Gastroesophageal sphincter (tissue), 3 donors: ENCODE measurements at regions not wholly inside any gene's neighbourhood (a gene's known extent, or its start where the extent isn't known, plus 50 kb on each side); places are given as distances from the start of the nearest gene placed in this dataset.

ENCODE experiments used
- EP300 ChIP-seq: sonication (generic); formaldehyde crosslinking; IDR thresholded peaks from one replicate; pipeline ENCODE4 v1.6.1; 2017; ENCODE audit warnings: antibody characterized with exemption, mild to moderate bottlenecking
- POLR2A ChIP-seq, 2 donors: fragments of 450-650 bp; IDR thresholded peaks; one replicate each; pipeline ENCODE4 v1.6.1; 2017; ENCODE audit warnings: antibody characterized with exemption in 2 of 2, mild to moderate bottlenecking in 2 of 2, moderate library complexity in 1 of 2
- POLR2AphosphoS5 ChIP-seq: sonication (generic); formaldehyde crosslinking; IDR thresholded peaks from one replicate; pipeline ENCODE4 v1.6.1; 2017; ENCODE audit warnings: antibody characterized with exemption
- TF ChIP-seq, protein P1 (sequence below), 4 experiments: fragments of 200-600 bp in 2 of 4; fragments of 450-650 bp in 2 of 4; sonication (generic) in 1 of 4; IDR thresholded peaks; one replicate each; pipeline ENCODE4 v1.5.1; 2017 to 2019; ENCODE audit warnings: antibody characterized with exemption in 4 of 4, mild to moderate bottlenecking in 2 of 4, moderate library complexity in 2 of 4

DNA sequence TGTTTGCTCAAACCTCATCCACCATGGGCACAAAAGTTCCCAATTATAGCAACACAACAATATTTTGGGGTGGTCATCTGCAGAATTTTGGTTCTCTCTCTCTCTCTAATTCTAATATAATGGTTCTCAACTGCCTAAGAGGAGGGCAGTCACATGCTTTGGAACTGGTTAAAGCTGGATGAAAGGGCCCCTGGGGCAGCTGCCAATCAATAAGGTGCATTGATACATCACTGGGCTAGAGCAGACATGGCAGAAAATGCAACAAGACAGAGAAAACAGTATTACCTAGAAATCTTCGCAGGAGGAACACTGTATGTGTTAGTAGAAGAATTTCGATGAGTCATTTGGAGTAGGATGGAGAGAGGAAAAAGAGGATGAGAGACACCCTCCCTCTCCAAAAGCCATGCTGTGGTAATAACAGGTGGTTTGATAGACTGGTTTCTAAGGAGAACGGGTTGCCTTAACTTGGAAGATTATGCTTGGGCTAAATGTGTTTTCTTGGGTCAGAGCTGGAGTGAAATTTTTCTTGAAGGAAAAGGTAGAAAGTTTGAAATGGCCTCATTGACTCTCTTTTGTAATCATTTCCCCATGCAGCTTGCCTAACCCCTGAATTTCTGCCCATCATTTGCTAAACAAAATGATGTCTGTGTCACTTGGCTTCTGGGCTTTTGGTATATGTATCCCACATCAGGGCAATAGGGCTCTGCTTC, 67.1 kb upstream of the HIF1A start:
- TF ChIP-seq, protein P1, sequence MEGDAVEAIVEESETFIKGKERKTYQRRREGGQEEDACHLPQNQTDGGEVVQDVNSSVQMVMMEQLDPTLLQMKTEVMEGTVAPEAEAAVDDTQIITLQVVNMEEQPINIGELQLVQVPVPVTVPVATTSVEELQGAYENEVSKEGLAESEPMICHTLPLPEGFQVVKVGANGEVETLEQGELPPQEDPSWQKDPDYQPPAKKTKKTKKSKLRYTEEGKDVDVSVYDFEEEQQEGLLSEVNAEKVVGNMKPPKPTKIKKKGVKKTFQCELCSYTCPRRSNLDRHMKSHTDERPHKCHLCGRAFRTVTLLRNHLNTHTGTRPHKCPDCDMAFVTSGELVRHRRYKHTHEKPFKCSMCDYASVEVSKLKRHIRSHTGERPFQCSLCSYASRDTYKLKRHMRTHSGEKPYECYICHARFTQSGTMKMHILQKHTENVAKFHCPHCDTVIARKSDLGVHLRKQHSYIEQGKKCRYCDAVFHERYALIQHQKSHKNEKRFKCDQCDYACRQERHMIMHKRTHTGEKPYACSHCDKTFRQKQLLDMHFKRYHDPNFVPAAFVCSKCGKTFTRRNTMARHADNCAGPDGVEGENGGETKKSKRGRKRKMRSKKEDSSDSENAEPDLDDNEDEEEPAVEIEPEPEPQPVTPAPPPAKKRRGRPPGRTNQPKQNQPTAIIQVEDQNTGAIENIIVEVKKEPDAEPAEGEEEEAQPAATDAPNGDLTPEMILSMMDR (IDR thresholded peaks at IDR 0.05): no peak
- TF ChIP-seq POLR2AphosphoS5: no peak
- TF ChIP-seq EP300: no peak
- TF ChIP-seq POLR2A (IDR thresholded peaks at IDR 0.05): no peak
